HCT116 (cell line): ENCODE measurements at regions not wholly inside any gene's neighbourhood (a gene's known extent, or its start where the extent isn't known, plus 50 kb on each side); places are given as distances from the start of the nearest gene placed in this dataset.

Experiments used
- ATAC-seq: fragments of 200-7000 bp; cut with Tn5 transposase; 2 replicates; pipeline ENCODE4 v1.9.1; 2020; ENCODE audit warnings: mild to moderate bottlenecking, moderate library complexity
- BruUV-seq: library from RNA; stranded (reverse); fragments of 400-500 nt; replicated peaks from 2 replicates; lab custom pipeline; 2021; lab: Mats Ljungman, UMichigan
- CTCF ChIA-PET: fragments of 300-600 bp; sonication (Branson Sonifier 250); formaldehyde crosslinking; loops from one replicate; lab custom pipeline; 2021; ENCODE audit warnings: antibody characterized with exemption; lab: Charles Lee
- POLR2A ChIA-PET: fragments of 300-600, 350-600 bp; sonication (Branson Sonifier 250); formaldehyde crosslinking; loops from one replicate; lab custom pipeline; 2021; ENCODE audit warnings: antibody characterized with exemption; lab: Charles Lee
- RAD21 ChIA-PET, 2 experiments: fragments of 300-600 bp; sonication (Branson Sonifier 250); formaldehyde crosslinking; loops; one replicate each; lab custom pipeline; 2023; ENCODE audit warnings: low total read pairs in 2 of 2; ENCODE audit not compliant: uncharacterized antibody in 2 of 2, unreplicated experiment in 2 of 2, low non-redundant PET in 1 of 2; lab: Charles Lee
- DNase-seq: peaks from one replicate; pipeline ENCODE4 v3.0.0-alpha.2; 2010; ENCODE audit warnings: low read depth, low spot score
- H2AFZ ChIP-seq: fragments of 200-600 bp; shearing (Covaris generic), sonication (generic); 2 replicates; pipeline ENCODE4 v1.6.1; 2017; ENCODE audit warnings: low read depth, mixed run types, mixed read lengths, antibody characterized with exemption, low read length; ENCODE audit not compliant: poor library complexity, severe bottlenecking
- H3K27ac ChIP-seq: 2 replicates; pipeline ENCODE4 v1.5.1; 2012; ENCODE audit warnings: low read depth, low read length
- H3K27me3 ChIP-seq: fragments of 200-600 bp; sonication (generic); 2 replicates; pipeline ENCODE4 v1.6.1; 2016; ENCODE audit warnings: mixed run types, low read length, mixed read lengths; ENCODE audit not compliant: insufficient read depth
- H3K36me3 ChIP-seq, 2 experiments: fragments of 200-500 bp in 1 of 2; fragments of 200-600 bp in 1 of 2; sonication (Bioruptor generic) in 1 of 2; sonication (generic) in 1 of 2; 2 replicates each; pipeline versions ENCODE4 v1.5.1 to v1.6.1; 2014 to 2016; ENCODE audit warnings: low read length in 2 of 2, inconsistent platforms in 1 of 2, mixed read lengths in 1 of 2, mixed run types in 1 of 2; ENCODE audit not compliant: insufficient read depth in 2 of 2, control insufficient read depth in 1 of 2
- H3K4me1 ChIP-seq, 2 experiments: fragments of 200-600 bp in 1 of 2; sonication (generic) in 1 of 2; 2 replicates each; pipeline versions ENCODE4 v1.5.1 to v1.6.1; 2012 to 2017; ENCODE audit warnings: low read length in 2 of 2, inconsistent platforms in 1 of 2, mild to moderate bottlenecking in 1 of 2, mixed read lengths in 1 of 2, mixed run types in 1 of 2, moderate library complexity in 1 of 2; ENCODE audit not compliant: insufficient read depth in 2 of 2, control insufficient read depth in 1 of 2
- H3K4me2 ChIP-seq: fragments of 200-600 bp; sonication (generic); 2 replicates; pipeline ENCODE4 v1.6.1; 2017; ENCODE audit warnings: mixed run types, low read length, mixed read lengths
- H3K4me3 ChIP-seq, 2 experiments: fragments of 200-600 bp in 1 of 2; sonication (generic) in 1 of 2; replicated peaks in 1 of 2; 2 replicates each; pipeline ENCODE4 v1.5.1; 2011 to 2016; ENCODE audit warnings: low read length in 2 of 2, control low read depth in 1 of 2, low read depth in 1 of 2, mild to moderate bottlenecking in 1 of 2, mixed read lengths in 1 of 2, mixed run types in 1 of 2
- H3K79me2 ChIP-seq: fragments of 200-600 bp; sonication (generic); 2 replicates; pipeline ENCODE4 v1.6.1; 2017; ENCODE audit warnings: mild to moderate bottlenecking, mixed run types, low read length, moderate library complexity, mixed read lengths; ENCODE audit not compliant: insufficient read depth
- H3K9ac ChIP-seq: fragments of 200-600 bp; sonication (generic); 2 replicates; pipeline ENCODE4 v1.6.1; 2016; ENCODE audit warnings: low read length, mixed read lengths
- H3K9me2 ChIP-seq: fragments of 200-600 bp; sonication (generic), shearing (Covaris generic); 2 replicates; pipeline ENCODE4 v1.6.1; 2017; ENCODE audit warnings: mixed run types, mild to moderate bottlenecking, moderate library complexity; ENCODE audit not compliant: insufficient read depth
- H3K9me3 ChIP-seq, 2 experiments: fragments of 200-500 bp in 1 of 2; fragments of 200-600 bp in 1 of 2; sonication (Bioruptor generic) in 1 of 2; sonication (generic) in 1 of 2; 2 replicates each; pipeline ENCODE4 v1.6.1; 2014 to 2017; ENCODE audit warnings: low read length in 2 of 2, mixed read lengths in 2 of 2, inconsistent platforms in 1 of 2, low read depth in 1 of 2, mild to moderate bottlenecking in 1 of 2, mixed run types in 1 of 2, moderate library complexity in 1 of 2; ENCODE audit not compliant: control insufficient read depth in 1 of 2, insufficient read depth in 1 of 2
- H4K20me1 ChIP-seq: fragments of 200-600 bp; sonication (generic), shearing (Covaris generic); 2 replicates; pipeline ENCODE4 v1.6.1; 2017; ENCODE audit warnings: mixed run types, mild to moderate bottlenecking, moderate library complexity; ENCODE audit not compliant: insufficient read depth
- CTCF ChIP-seq, 3 experiments: fragments of 200-600 bp in 1 of 3; sonication (generic) in 1 of 3; IDR thresholded peaks in 2 of 3; conservative IDR thresholded peaks in 1 of 3; 2 replicates each; pipeline ENCODE4 v1.5.1; 2012 to 2017; ENCODE audit warnings: low read depth in 2 of 3, low read length in 2 of 3, antibody characterized with exemption in 1 of 3, borderline replicate concordance in 1 of 3, control low read depth in 1 of 3, mild to moderate bottlenecking in 1 of 3, mixed read lengths in 1 of 3, mixed run types in 1 of 3, moderate library complexity in 1 of 3; ENCODE audit not compliant: insufficient read depth in 1 of 3
- FOSL1 ChIP-seq: IDR thresholded peaks from 2 replicates; pipeline ENCODE4 v1.6.1; 2012; ENCODE audit warnings: low read depth
- REST ChIP-seq: IDR thresholded peaks from 2 replicates; pipeline ENCODE4 v1.6.1; 2012; ENCODE audit warnings: low read depth
- intact Hi-C: fragments of 100-400 bp; cut with micrococcal nuclease; formaldehyde crosslinking; loops from 2 replicates; pipeline ENCODE4 v1.10.0; 2022

GRCh38 chr7:93008833-93009232 is 108.9 kb downstream of the SAMD9 start:
- intact Hi-C loops = no loop called here
- no TSS peak for BruUV-seq
- ChIA-PET CTCF (no interaction called here), POLR2A (no interaction called here), RAD21 (no interaction called here)
- H4K20me1 ChIP-seq = no peaks in the 10 kb centered on the region
- H3K27ac ChIP-seq = no peak overlapping the region
- ATAC-seq (no peak), DNase-seq (no peak)
- H3K36me3 ChIP-seq = no peaks in the 10 kb centered on the region
- no peak overlapping the region for H3K4me3 ChIP-seq
- H3K9me2 ChIP-seq = no peaks in the 10 kb centered on the region
- H3K4me1 ChIP-seq = no peaks in the 10 kb centered on the region
- no peaks in the 10 kb centered on the region for H3K27me3 ChIP-seq
- H3K4me2 ChIP-seq = no peak overlapping the region
- TF ChIP-seq CTCF (IDR thresholded peaks at IDR 0.05 in 2 of 3, conservative IDR thresholded peaks at IDR 0.05 in 1 of 3; ENCODE audit: borderline replicate concordance in 1 of 3, insufficient read depth in 1 of 3, low read depth in 2 of 3, low read length in 2 of 3) (no peak), FOSL1 (no peak), REST (no peak)
- H3K9me3 ChIP-seq = no peaks in the 10 kb centered on the region
- H2AFZ ChIP-seq = no peak overlapping the region
- H3K79me2 ChIP-seq = no peaks in the 10 kb centered on the region
- H3K9ac ChIP-seq = no peak overlapping the region
